Ovary (tissue), 3 donors: ENCODE measurements at regions not wholly inside any gene's neighbourhood (a gene's known extent, or its start where the extent isn't known, plus 50 kb on each side); places are given as distances from the start of the nearest gene placed in this dataset.

Source experiments
- EP300 ChIP-seq: sonication (generic); formaldehyde crosslinking; IDR thresholded peaks from one replicate; pipeline ENCODE4 v1.6.1; 2017; ENCODE audit warnings: antibody characterized with exemption
- POLR2A ChIP-seq: fragments of 450-650 bp; IDR thresholded peaks from one replicate; pipeline ENCODE4 v1.6.1; 2017; ENCODE audit warnings: antibody characterized with exemption, mild to moderate bottlenecking, moderate library complexity
- TF ChIP-seq, protein P1 (sequence below), 3 donors: fragments of 450-650 bp in 2 of 3; fragments of 200-600 bp in 1 of 3; IDR thresholded peaks; one replicate each; pipeline versions ENCODE4 v1.5.1 to v1.8.0; 2016 to 2022; ENCODE audit warnings: antibody characterized with exemption in 3 of 3, mild to moderate bottlenecking in 1 of 3
- donor health status: DM: no; HTN: no; CAD: no.

- TF ChIP-seq POLR2A (no peak), EP300 (no peak)
- TF ChIP-seq, protein P1, sequence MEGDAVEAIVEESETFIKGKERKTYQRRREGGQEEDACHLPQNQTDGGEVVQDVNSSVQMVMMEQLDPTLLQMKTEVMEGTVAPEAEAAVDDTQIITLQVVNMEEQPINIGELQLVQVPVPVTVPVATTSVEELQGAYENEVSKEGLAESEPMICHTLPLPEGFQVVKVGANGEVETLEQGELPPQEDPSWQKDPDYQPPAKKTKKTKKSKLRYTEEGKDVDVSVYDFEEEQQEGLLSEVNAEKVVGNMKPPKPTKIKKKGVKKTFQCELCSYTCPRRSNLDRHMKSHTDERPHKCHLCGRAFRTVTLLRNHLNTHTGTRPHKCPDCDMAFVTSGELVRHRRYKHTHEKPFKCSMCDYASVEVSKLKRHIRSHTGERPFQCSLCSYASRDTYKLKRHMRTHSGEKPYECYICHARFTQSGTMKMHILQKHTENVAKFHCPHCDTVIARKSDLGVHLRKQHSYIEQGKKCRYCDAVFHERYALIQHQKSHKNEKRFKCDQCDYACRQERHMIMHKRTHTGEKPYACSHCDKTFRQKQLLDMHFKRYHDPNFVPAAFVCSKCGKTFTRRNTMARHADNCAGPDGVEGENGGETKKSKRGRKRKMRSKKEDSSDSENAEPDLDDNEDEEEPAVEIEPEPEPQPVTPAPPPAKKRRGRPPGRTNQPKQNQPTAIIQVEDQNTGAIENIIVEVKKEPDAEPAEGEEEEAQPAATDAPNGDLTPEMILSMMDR (IDR thresholded peaks at IDR 0.05): no peak
Measured at GRCh38 chr4:14359991-14360390, 642.3 kb upstream of the CPEB2 start.
